WTC11 (cell line): ENCODE measurements at regions not wholly inside any gene's neighbourhood (a gene's known extent, or its start where the extent isn't known, plus 50 kb on each side); places are given as distances from the start of the nearest gene placed in this dataset.

Experiments used
- ATAC-seq: fragments of 200-7000 bp; cut with Tn5 transposase; 2 replicates; pipeline ENCODE4 v1.10.0; 2021; ENCODE audit warnings: mild to moderate bottlenecking, moderate library complexity
- CTCF ChIA-PET: fragments of 300-600 bp; sonication (Branson Sonifier 250); formaldehyde crosslinking; loops from one replicate; lab custom pipeline; 2021; ENCODE audit warnings: antibody characterized with exemption; lab: Charles Lee
- POLR2A ChIA-PET: fragments of 350-600 bp; sonication (Branson Sonifier 250); formaldehyde crosslinking; loops from one replicate; lab custom pipeline; 2021; ENCODE audit warnings: antibody characterized with exemption; lab: Charles Lee
- DNase-seq: peaks from one replicate; pipeline ENCODE4 v3.0.0; 2021; ENCODE audit warnings: low spot score
- H3K27ac Mint-ChIP-seq: 2 replicates; pipeline ENCODE4 v1.8.0; 2021; ENCODE audit warnings: mixed read lengths
- H3K27me3 Mint-ChIP-seq: 2 replicates; pipeline ENCODE4 v1.8.0; 2021; ENCODE audit warnings: low read depth, mild to moderate bottlenecking, moderate library complexity, mixed read lengths
- H3K36me3 Mint-ChIP-seq: 2 replicates; pipeline ENCODE4 v1.8.0; 2021; ENCODE audit warnings: mixed read lengths
- H3K4me1 Mint-ChIP-seq: 2 replicates; pipeline ENCODE4 v1.8.0; 2022; ENCODE audit warnings: mixed read lengths
- H3K4me3 Mint-ChIP-seq: 2 replicates; pipeline ENCODE4 v1.8.0; 2021; ENCODE audit warnings: mild to moderate bottlenecking, moderate library complexity, mixed read lengths
- H3K9me3 Mint-ChIP-seq: 2 replicates; pipeline ENCODE4 v1.8.0; 2021; ENCODE audit warnings: mixed read lengths
- ARID4B ChIP-seq: sonication (generic); formaldehyde crosslinking; IDR thresholded peaks from 2 replicates; pipeline ENCODE4 v1.8.0; 2023; ENCODE audit warnings: missing genetic modification reagents, mild to moderate bottlenecking, borderline replicate concordance
- ATF6 ChIP-seq: sonication (generic); formaldehyde crosslinking; IDR thresholded peaks from 2 replicates; pipeline ENCODE4 v1.8.1; 2023; ENCODE audit warnings: mild to moderate bottlenecking, missing genetic modification reagents
- CTCF ChIP-seq: fragments of 200-600 bp; IDR thresholded peaks from 2 replicates; pipeline ENCODE4 v1.8.0; 2022; ENCODE audit warnings: antibody characterized with exemption
- ELF4 ChIP-seq: sonication (generic); formaldehyde crosslinking; IDR thresholded peaks from 2 replicates; pipeline ENCODE4 v1.8.1; 2022; ENCODE audit warnings: low read depth, mild to moderate bottlenecking, moderate library complexity, missing genetic modification reagents
- ESRRA ChIP-seq: sonication (generic); formaldehyde crosslinking; IDR thresholded peaks from 2 replicates; pipeline ENCODE4 v1.8.1; 2022; ENCODE audit warnings: mild to moderate bottlenecking, missing genetic modification reagents, borderline replicate concordance
- FOXP4 ChIP-seq: sonication (generic); formaldehyde crosslinking; IDR thresholded peaks from 2 replicates; pipeline ENCODE4 v1.8.0; 2022; ENCODE audit warnings: mild to moderate bottlenecking, missing genetic modification reagents
- NR1H2 ChIP-seq: sonication (generic); formaldehyde crosslinking; IDR thresholded peaks from 2 replicates; pipeline ENCODE4 v1.9.0; 2021; ENCODE audit warnings: mild to moderate bottlenecking, moderate library complexity, missing genetic modification reagents
- PREB ChIP-seq: sonication (generic); formaldehyde crosslinking; IDR thresholded peaks from 2 replicates; pipeline ENCODE4 v1.8.1; 2022; ENCODE audit warnings: mild to moderate bottlenecking, missing genetic modification reagents, moderate library complexity, borderline replicate concordance
- STAT6 ChIP-seq: sonication (generic); formaldehyde crosslinking; conservative IDR thresholded peaks from 2 replicates; pipeline ENCODE4 v1.8.1; 2023; ENCODE audit warnings: mild to moderate bottlenecking, low read depth, missing genetic modification reagents, moderate library complexity
- TEAD4 ChIP-seq: sonication (generic); formaldehyde crosslinking; IDR thresholded peaks from 2 replicates; pipeline ENCODE4 v1.8.0; 2022; ENCODE audit warnings: mild to moderate bottlenecking, missing genetic modification reagents
- ZBTB21 ChIP-seq: sonication (generic); formaldehyde crosslinking; IDR thresholded peaks from 2 replicates; pipeline ENCODE4 v1.8.1; 2023; ENCODE audit warnings: mild to moderate bottlenecking, missing genetic modification reagents, borderline replicate concordance
- ZNF317 ChIP-seq: sonication (generic); formaldehyde crosslinking; IDR thresholded peaks from 2 replicates; pipeline ENCODE4 v1.8.1; 2023; ENCODE audit warnings: low read depth, mild to moderate bottlenecking, moderate library complexity, missing genetic modification reagents, borderline replicate concordance
- ZNF423 ChIP-seq: fragments of 250-450 bp; sonication (Bioruptor Pico); IDR thresholded peaks from 2 replicates; pipeline ENCODE4 v2.1.2; 2022; ENCODE audit warnings: mild to moderate bottlenecking, moderate library complexity
- ZNF512 ChIP-seq: sonication (generic); formaldehyde crosslinking; IDR thresholded peaks from 2 replicates; pipeline ENCODE4 v1.8.1; 2022; ENCODE audit warnings: missing genetic modification reagents, borderline replicate concordance

GRCh38 chr9:1939926-1940368 is 75.2 kb upstream of the SMARCA2 start:
- H3K4me3 Mint-ChIP-seq: no peak overlapping the region
- H3K36me3 Mint-ChIP-seq: no peaks in the 10 kb centered on the region
- ATAC-seq (peak; percentile 97), DNase-seq (peak; percentile 43)
- H3K27me3 Mint-ChIP-seq: no peaks in the 10 kb centered on the region
- no peak for TF ChIP-seq PREB (CRISPR knock-in tag)
- TF ChIP-seq ZNF423 (CRISPR knock-in tag): no peak
- no peak for TF ChIP-seq ZNF317
- peak; percentile 48 for TF ChIP-seq CTCF
- TF ChIP-seq STAT6 (CRISPR knock-in tag): no peak
- peaks cover 24% of the 10 kb centered on the region for H3K9me3 Mint-ChIP-seq
- POLR2A ChIA-PET: no interaction called here
- H3K27ac Mint-ChIP-seq: no peak overlapping the region
- H3K4me1 Mint-ChIP-seq: 0 out of 2 replicates have a peak, but pooled peaks cover under 1% of the 10 kb centered on the region
- CTCF ChIA-PET: interaction anchor here (0.6 to 1.5 kb wide), 22 partner anchors 10 to 910 kb away, joined by 3 to 10 read pairs (median 4); no protein-coding TSS in a partner anchor

- Mint-ChIP-seq H3K4me1 (no peaks in the 10 kb centered on the region), H3K27me3 (no peaks in the 10 kb centered on the region), H3K9me3 (peaks cover 11% of the 10 kb centered on the region), H3K4me3 (no peak overlapping the region), H3K36me3 (no peaks in the 10 kb centered on the region), H3K27ac (no peak overlapping the region)
- TF ChIP-seq ZBTB21 (CRISPR knock-in tag) (no peak), ESRRA (CRISPR knock-in tag) (no peak), NR1H2 (CRISPR knock-in tag) (no peak), FOXP4 (CRISPR knock-in tag) (no peak), ATF6 (CRISPR knock-in tag) (no peak), ARID4B (no peak), ELF4 (CRISPR knock-in tag) (no peak), ZNF512 (CRISPR knock-in tag) (no peak), TEAD4 (no peak)
- ATAC-seq (peak; percentile 31; the same call in 1 of the 2 replicates), DNase-seq (no peak)
- ChIA-PET CTCF (interaction anchor here (0.6 to 2.1 kb wide), 4 partner anchors 23 to 174 kb away, joined by 3 to 8 read pairs (median 6); no protein-coding TSS in a partner anchor), POLR2A (no interaction called here)
Observed at GRCh38 chr9:1941989-1942388, 73.2 kb upstream of the SMARCA2 start.
